Liver (tissue), 3 donors: ENCODE measurements at regions not wholly inside any gene's neighbourhood (a gene's known extent, or its start where the extent isn't known, plus 50 kb on each side); places are given as distances from the start of the nearest gene placed in this dataset.

Experiments
- CTCF ChIP-seq: fragments of 150-350 bp; IDR thresholded peaks from 2 replicates; pipeline ENCODE4 v1.5.1; 2017; ENCODE audit warnings: improper control_type of control experiment, low read depth, low read length; ENCODE audit not compliant: missing input control
- EGR1 ChIP-seq, 2 donors: IDR thresholded peaks; 2 replicates each; pipeline ENCODE4 v1.6.1; 2016 to 2018; ENCODE audit warnings: antibody characterized with exemption in 2 of 2, low read depth in 2 of 2
- HNF4G ChIP-seq: IDR thresholded peaks from 2 replicates; pipeline ENCODE4 v1.6.1; 2016; ENCODE audit warnings: antibody characterized with exemption
- REST ChIP-seq: IDR thresholded peaks from 2 replicates; pipeline ENCODE4 v1.6.1; 2016; ENCODE audit warnings: antibody characterized with exemption, mild to moderate bottlenecking
- SP1 ChIP-seq: IDR thresholded peaks from 2 replicates; pipeline ENCODE4 v1.6.1; 2018; ENCODE audit warnings: antibody characterized with exemption, mild to moderate bottlenecking
- YY1 ChIP-seq: IDR thresholded peaks from 2 replicates; pipeline ENCODE4 v1.6.1; 2016; ENCODE audit warnings: antibody characterized with exemption, mild to moderate bottlenecking
- ZBTB33 ChIP-seq: IDR thresholded peaks from 2 replicates; pipeline ENCODE4 v1.6.1; 2016; ENCODE audit warnings: antibody characterized with exemption
- donor health status: healthy.
- donor health status: healthy.

GRCh38 chr10:78935697-78936407 lies 132.9 kb upstream of the ZMIZ1 start:
- TF ChIP-seq CTCF (no peak), SP1 (no peak), ZBTB33 (no peak), YY1 (no peak), REST (no peak), EGR1 (IDR thresholded peaks at IDR 0.05; ENCODE audit: low read depth in 2 of 2) (no peak), HNF4G (no peak)
